OCI-LY7 (cell line): ENCODE measurements at regions not wholly inside any gene's neighbourhood (a gene's known extent, or its start where the extent isn't known, plus 50 kb on each side); places are given as distances from the start of the nearest gene placed in this dataset.

Source experiments
- BruUV-seq: library from RNA; stranded (reverse); fragments of 400-500 nt; replicated peaks from 2 replicates; lab custom pipeline; 2021; lab: Mats Ljungman, UMichigan
- CTCF ChIA-PET: fragments of 300-600 bp; sonication (Branson Sonifier 250); formaldehyde crosslinking; loops from one replicate; lab custom pipeline; 2022; ENCODE audit warnings: antibody characterized with exemption; ENCODE audit not compliant: unreplicated experiment; lab: Charles Lee
- POLR2A ChIA-PET: fragments of 300-600 bp; sonication (Branson Sonifier 250); formaldehyde crosslinking; loops from one replicate; lab custom pipeline; 2022; ENCODE audit warnings: antibody characterized with exemption; lab: Charles Lee
- DNase-seq: peaks from one replicate; pipeline ENCODE4 v3.0.0-alpha.2; 2015; ENCODE audit warnings: low spot score
- H2AFZ ChIP-seq: fragments of 200-600 bp; sonication (generic), shearing (Covaris generic); 2 replicates; pipeline ENCODE4 v1.6.1; 2014; ENCODE audit warnings: mild to moderate bottlenecking, antibody characterized with exemption, low read length, moderate library complexity
- H3K27ac ChIP-seq: fragments of 200-600 bp; sonication (generic); 2 replicates; pipeline ENCODE4 v1.5.1; 2014; ENCODE audit warnings: mixed run types, low read depth, mild to moderate bottlenecking, moderate library complexity, low read length, inconsistent platforms; ENCODE audit not compliant: poor library complexity, severe bottlenecking
- H3K36me3 ChIP-seq: fragments of 200-600 bp; sonication (generic); 2 replicates; pipeline ENCODE4 v1.6.1; 2014; ENCODE audit warnings: mild to moderate bottlenecking, antibody characterized with exemption, low read length, moderate library complexity, mixed read lengths; ENCODE audit not compliant: insufficient read depth
- H3K4me1 ChIP-seq: fragments of 200-600 bp; sonication (generic); 2 replicates; pipeline ENCODE4 v1.5.1; 2014; ENCODE audit warnings: mild to moderate bottlenecking, low read length; ENCODE audit not compliant: insufficient read depth, poor library complexity, severe bottlenecking
- H3K4me2 ChIP-seq: fragments of 200-600 bp; sonication (generic); 2 replicates; pipeline ENCODE4 v1.6.1; 2014; ENCODE audit warnings: mild to moderate bottlenecking, low read length
- H3K4me3 ChIP-seq: fragments of 200-600 bp; sonication (generic); 2 replicates; pipeline ENCODE4 v1.5.1; 2014; ENCODE audit warnings: mild to moderate bottlenecking, low read depth, low read length; ENCODE audit not compliant: poor library complexity, severe bottlenecking
- H3K79me2 ChIP-seq: fragments of 200-600 bp; sonication (generic); 2 replicates; pipeline ENCODE4 v1.6.1; 2016; ENCODE audit warnings: low read depth, mild to moderate bottlenecking, low read length, moderate library complexity, mixed read lengths; ENCODE audit not compliant: insufficient read depth
- H3K9me2 ChIP-seq: fragments of 200-600 bp; sonication (generic); 2 replicates; pipeline ENCODE4 v1.6.1; 2016; ENCODE audit warnings: mild to moderate bottlenecking, low read length, mixed read lengths; ENCODE audit not compliant: insufficient read depth
- H3K9me3 ChIP-seq: fragments of 200-600 bp; sonication (generic); 2 replicates; pipeline ENCODE4 v1.6.1; 2014; ENCODE audit warnings: mild to moderate bottlenecking, mixed run types, low read length, mixed read lengths
- H4K20me1 ChIP-seq: fragments of 200-600 bp; sonication (generic); 2 replicates; pipeline ENCODE4 v1.6.1; 2014; ENCODE audit warnings: mild to moderate bottlenecking, antibody characterized with exemption, low read length, moderate library complexity, mixed read lengths; ENCODE audit not compliant: insufficient read depth
- EZH2phosphoT487 ChIP-seq: fragments of 200-600 bp; sonication (generic); IDR thresholded peaks from 2 replicates; pipeline ENCODE4 v1.6.1; 2018; ENCODE audit warnings: low read depth, borderline replicate concordance, mild to moderate bottlenecking, mixed run types, antibody characterized with exemption, low read length, moderate library complexity, mixed read lengths
- intact Hi-C: fragments of 100-400 bp; cut with micrococcal nuclease; formaldehyde crosslinking; loops from one replicate; pipeline ENCODE4 v1.10.0; 2022; ENCODE audit not compliant: unreplicated experiment
- TF ChIP-seq, protein P1 (sequence below): fragments of 200-600 bp; sonication (generic); conservative IDR thresholded peaks from 2 replicates; pipeline ENCODE4 v1.5.1; 2014; ENCODE audit warnings: mild to moderate bottlenecking, antibody characterized with exemption, low read length, moderate library complexity, mixed read lengths

DNA sequence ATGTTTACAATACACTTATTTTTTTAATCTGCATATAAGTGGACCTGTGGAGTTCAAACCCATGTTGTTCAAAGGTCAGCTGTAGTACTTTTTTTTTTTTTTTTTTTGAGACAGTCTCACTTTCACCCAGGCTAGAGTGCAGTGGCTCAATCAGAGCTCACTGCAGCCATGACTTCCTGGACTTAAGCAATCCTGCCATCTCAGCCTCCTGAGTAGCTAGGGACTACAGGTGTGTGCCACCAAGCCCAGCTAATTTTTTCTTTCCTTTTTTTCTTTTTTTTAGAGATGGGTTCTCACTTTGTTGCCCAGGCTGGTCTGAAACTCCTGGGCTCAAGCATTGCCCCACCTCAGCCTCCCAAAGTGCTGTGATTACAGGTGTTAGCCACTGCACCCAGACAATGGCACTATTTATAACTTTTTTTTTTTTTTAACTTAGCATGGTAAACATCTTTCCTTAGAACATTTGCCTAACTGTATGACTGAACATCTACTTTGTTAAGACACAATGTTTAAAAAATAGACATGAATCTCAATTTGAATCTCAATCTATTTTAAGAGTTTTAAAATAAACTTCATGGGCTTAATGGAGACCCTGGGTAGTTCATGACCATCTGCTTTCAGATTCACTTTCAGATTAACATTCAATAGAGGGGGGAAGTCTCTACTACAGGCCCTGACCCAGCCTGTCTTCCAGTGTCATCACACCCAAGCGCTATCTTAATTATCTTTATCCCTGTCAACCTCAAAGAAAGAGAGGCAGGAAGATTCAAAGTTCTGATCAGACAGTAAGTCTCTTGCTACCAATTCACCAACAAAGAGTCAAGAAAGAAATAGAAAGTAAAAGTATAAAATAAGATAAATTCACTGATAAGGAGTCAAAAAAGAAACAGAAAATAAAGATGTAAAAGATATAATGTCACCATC, 97.7 kb upstream of the DOCK9 start:
- Histone ChIP-seq H3K27ac (peak overlapping the region; percentile 66), H3K4me1 (peaks cover 20% of the 10 kb centered on the region), H3K9me3 (peaks cover 12% of the 10 kb centered on the region; the same call in 1 of the 2 replicates), H3K79me2 (no peaks in the 10 kb centered on the region), H3K9me2 (no peaks in the 10 kb centered on the region), H3K4me3 (no peak overlapping the region), H3K36me3 (peaks cover 45% of the 10 kb centered on the region), H2AFZ (no peak overlapping the region), H3K4me2 (peak overlapping the region; percentile 20; the same call in 1 of the 2 replicates), H4K20me1 (no peaks in the 10 kb centered on the region)
- CTCF ChIA-PET = no interaction called here
- intact Hi-C loops = no loop called here
- TF ChIP-seq, protein P1, sequence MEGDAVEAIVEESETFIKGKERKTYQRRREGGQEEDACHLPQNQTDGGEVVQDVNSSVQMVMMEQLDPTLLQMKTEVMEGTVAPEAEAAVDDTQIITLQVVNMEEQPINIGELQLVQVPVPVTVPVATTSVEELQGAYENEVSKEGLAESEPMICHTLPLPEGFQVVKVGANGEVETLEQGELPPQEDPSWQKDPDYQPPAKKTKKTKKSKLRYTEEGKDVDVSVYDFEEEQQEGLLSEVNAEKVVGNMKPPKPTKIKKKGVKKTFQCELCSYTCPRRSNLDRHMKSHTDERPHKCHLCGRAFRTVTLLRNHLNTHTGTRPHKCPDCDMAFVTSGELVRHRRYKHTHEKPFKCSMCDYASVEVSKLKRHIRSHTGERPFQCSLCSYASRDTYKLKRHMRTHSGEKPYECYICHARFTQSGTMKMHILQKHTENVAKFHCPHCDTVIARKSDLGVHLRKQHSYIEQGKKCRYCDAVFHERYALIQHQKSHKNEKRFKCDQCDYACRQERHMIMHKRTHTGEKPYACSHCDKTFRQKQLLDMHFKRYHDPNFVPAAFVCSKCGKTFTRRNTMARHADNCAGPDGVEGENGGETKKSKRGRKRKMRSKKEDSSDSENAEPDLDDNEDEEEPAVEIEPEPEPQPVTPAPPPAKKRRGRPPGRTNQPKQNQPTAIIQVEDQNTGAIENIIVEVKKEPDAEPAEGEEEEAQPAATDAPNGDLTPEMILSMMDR = no peak
- TF ChIP-seq EZH2phosphoT487 = no peak
- peak; percentile 50 for DNase-seq
- POLR2A ChIA-PET = interaction anchor here (0.7 to 1.4 kb wide), 3 partner anchors 8 to 406 kb away, joined by 3 to 4 read pairs (median 4); no protein-coding TSS in a partner anchor
- no TSS peak for BruUV-seq

DNA sequence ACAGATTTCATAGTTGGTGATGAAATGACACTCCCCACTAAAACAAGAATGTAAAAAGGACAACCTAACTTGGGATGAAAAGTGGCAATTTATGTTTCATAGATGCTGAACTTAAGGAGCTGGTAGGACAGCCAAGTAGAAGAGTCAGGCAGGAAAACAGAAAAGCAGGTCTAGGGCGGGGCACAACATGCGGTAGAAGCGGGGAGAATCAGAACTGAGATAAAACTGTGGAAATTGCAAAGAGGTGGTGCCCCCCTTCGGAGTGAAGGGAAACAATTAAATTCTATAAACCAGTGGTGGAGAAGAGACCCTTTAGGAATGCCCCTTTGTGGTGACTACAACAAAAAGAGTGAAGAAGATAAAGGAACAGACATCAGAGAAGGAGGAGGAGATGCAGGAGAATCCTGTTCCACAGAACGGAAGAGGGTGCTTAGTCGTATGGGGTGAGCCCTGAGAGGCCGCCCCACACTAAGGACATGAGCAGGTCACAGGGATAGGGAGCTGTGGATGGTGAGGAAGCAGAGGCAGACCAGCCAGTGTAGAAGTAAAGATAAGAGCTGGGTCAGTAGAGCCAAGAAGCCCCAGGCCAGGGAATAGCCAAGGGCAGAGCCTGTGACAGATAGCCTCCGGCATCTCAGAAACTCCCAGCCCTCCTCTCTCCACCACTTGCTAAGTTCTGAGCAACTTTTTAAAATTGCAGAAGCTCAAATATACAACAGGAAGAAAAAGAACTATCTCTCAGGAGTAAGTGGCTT, 100.3 kb upstream of the DOCK9 start:
- peaks cover 7% of the 10 kb centered on the region; the same call in 1 of the 2 replicates for H3K79me2 ChIP-seq
- no peak overlapping the region for H3K27ac ChIP-seq
- H3K4me1 ChIP-seq = peaks cover 20% of the 10 kb centered on the region
- peaks cover 12% of the 10 kb centered on the region; the same call in 1 of the 2 replicates for H3K9me3 ChIP-seq
- no peak for DNase-seq
- BruUV-seq = no TSS peak
- no peaks in the 10 kb centered on the region for H3K9me2 ChIP-seq
- H3K36me3 ChIP-seq = peaks cover 45% of the 10 kb centered on the region
- intact Hi-C loops = no loop called here
- H3K4me2 ChIP-seq = no peak overlapping the region
- CTCF ChIA-PET = no interaction called here
- TF ChIP-seq, protein P1 = no peak
- no peak for TF ChIP-seq EZH2phosphoT487
- H4K20me1 ChIP-seq = no peaks in the 10 kb centered on the region
- POLR2A ChIA-PET = interaction anchor here (1.1 kb wide), 1 partner anchor 25 kb away, joined by 3 read pairs; no protein-coding TSS in a partner anchor
- no peak overlapping the region for H3K4me3 ChIP-seq
- no peak overlapping the region for H2AFZ ChIP-seq
